Activated naive CD8-positive, alpha-beta T cell treated with anti-CD3 and anti-CD28 coated beads for 36 hours (primary cell): ENCODE measurements at regions not wholly inside any gene's neighbourhood (a gene's known extent, or its start where the extent isn't known, plus 50 kb on each side); places are given as distances from the start of the nearest gene placed in this dataset.

Experiments
- DNase-seq: peaks from one replicate; pipeline ENCODE4 v3.0.0; 2021
- H3K27ac Mint-ChIP-seq: one replicate; pipeline ENCODE4 v1.8.0; 2022; ENCODE audit warnings: mild to moderate bottlenecking, moderate library complexity, mixed read lengths
- H3K27me3 Mint-ChIP-seq: one replicate; pipeline ENCODE4 v1.8.0; 2022; ENCODE audit warnings: mild to moderate bottlenecking, mixed read lengths
- H3K36me3 Mint-ChIP-seq: one replicate; pipeline ENCODE4 v1.8.0; 2021; ENCODE audit warnings: mild to moderate bottlenecking, mixed read lengths
- H3K4me1 Mint-ChIP-seq: one replicate; pipeline ENCODE4 v1.8.0; 2021; ENCODE audit warnings: mixed read lengths
- H3K4me3 Mint-ChIP-seq: one replicate; pipeline ENCODE4 v1.8.0; 2022; ENCODE audit warnings: mild to moderate bottlenecking, moderate library complexity, mixed read lengths
- H3K9me3 Mint-ChIP-seq: one replicate; pipeline ENCODE4 v1.8.0; 2022; ENCODE audit warnings: mixed read lengths

DNA sequence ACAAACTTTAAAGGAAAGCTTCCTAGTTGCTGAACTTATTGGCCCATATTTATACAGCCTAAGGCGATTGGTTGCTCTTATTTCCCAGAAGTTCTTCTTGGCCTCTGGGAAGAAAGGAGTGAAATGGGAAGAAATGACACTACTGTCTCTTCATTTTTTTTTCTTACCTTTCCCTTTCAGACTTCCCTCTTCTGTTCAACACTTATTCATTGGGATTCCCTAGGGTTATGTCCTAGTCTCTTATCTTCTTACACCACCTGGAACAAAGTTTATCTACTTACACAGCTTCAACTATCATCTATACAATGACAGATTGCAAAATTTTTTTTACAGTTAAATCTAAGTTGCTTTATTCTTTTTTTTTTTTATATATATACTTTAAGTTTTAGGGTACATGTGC is 68.0 kb downstream of the SNX12 start:
- no peaks in the 10 kb centered on the region for H3K36me3 Mint-ChIP-seq
- no peaks in the 10 kb centered on the region for H3K9me3 Mint-ChIP-seq
- H3K27ac Mint-ChIP-seq, result no peak overlapping the region
- H3K4me3 Mint-ChIP-seq, result no peak overlapping the region
- no peaks in the 10 kb centered on the region for H3K4me1 Mint-ChIP-seq
- peaks cover 3% of the 10 kb centered on the region for H3K27me3 Mint-ChIP-seq
- DNase-seq, result no peak

- no peak overlapping the region for H3K4me3 Mint-ChIP-seq
- no peak overlapping the region for H3K27ac Mint-ChIP-seq
- peak; percentile 1 for DNase-seq
- no peaks in the 10 kb centered on the region for H3K9me3 Mint-ChIP-seq
- H3K4me1 Mint-ChIP-seq, result no peaks in the 10 kb centered on the region
- H3K27me3 Mint-ChIP-seq, result peaks cover 3% of the 10 kb centered on the region
- H3K36me3 Mint-ChIP-seq, result no peaks in the 10 kb centered on the region
Measured at GRCh38 chrX:70998411-70999027, 67.6 kb upstream of the SLC7A3 start.

GRCh38 chrX:70995338-70995737 is 64.4 kb upstream of the SLC7A3 start:
- no peak overlapping the region for H3K4me3 Mint-ChIP-seq

DNA sequence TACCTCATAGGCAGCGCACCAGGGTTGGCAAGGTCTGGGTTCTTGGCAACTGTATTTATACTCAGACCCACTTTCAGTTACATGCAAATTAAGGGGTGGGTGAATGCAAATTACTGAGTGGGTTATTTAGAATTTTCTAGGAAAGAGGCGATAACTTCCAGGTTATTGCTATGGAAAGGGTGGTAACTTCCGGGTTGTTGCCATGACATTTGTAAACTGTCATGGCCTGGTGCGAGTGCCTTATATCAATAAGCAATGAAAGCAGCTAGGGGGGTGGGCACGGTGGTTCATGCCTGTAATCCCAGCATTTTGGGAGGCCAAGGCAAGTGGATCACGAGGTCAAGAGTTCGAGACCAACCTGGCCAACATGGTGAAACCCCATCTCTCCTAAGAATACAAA is 57.5 kb upstream of the SLC7A3 start:
- H3K36me3 Mint-ChIP-seq, result peaks cover 1% of the 10 kb centered on the region
- no peak overlapping the region for H3K4me3 Mint-ChIP-seq
- H3K27ac Mint-ChIP-seq, result no peak overlapping the region
- H3K27me3 Mint-ChIP-seq, result no peaks in the 10 kb centered on the region
- no peaks in the 10 kb centered on the region for H3K4me1 Mint-ChIP-seq
- DNase-seq, result no peak
- no peaks in the 10 kb centered on the region for H3K9me3 Mint-ChIP-seq

More at GRCh38 chrX:70995338-70995737, 64.4 kb upstream of the SLC7A3 start:
- DNase-seq, result no peak
- no peaks in the 10 kb centered on the region for H3K9me3 Mint-ChIP-seq
- peaks cover 3% of the 10 kb centered on the region for H3K27me3 Mint-ChIP-seq
- H3K4me1 Mint-ChIP-seq, result no peaks in the 10 kb centered on the region
- peaks cover 1% of the 10 kb centered on the region for H3K36me3 Mint-ChIP-seq
- no peak overlapping the region for H3K27ac Mint-ChIP-seq
